Caki2 (cell line): ENCODE measurements at regions not wholly inside any gene's neighbourhood (a gene's known extent, or its start where the extent isn't known, plus 50 kb on each side); places are given as distances from the start of the nearest gene placed in this dataset.

Experiments
- DNase-seq: peaks from one replicate; pipeline ENCODE4 v3.0.0-alpha.2; 2015; ENCODE audit warnings: low read depth
- in situ Hi-C: cut with HindIII; loops from 2 replicates; pipeline ENCODE4 v1.10.0; 2016; ENCODE audit warnings: low sequenced_read_pairs, low pct_unique_long_range_greater_than_20kb, mixed read lengths

- in situ Hi-C loops: no loop called here
- no peak for DNase-seq
These were observed 292.5 kb downstream of the SHQ1 start for GRCh38 chr3:72555714-72556113.

GRCh38 chr3:72554689-72555088, 293.6 kb downstream of the SHQ1 start:
- DNase-seq: no peak
- in situ Hi-C loops: no loop called here

GRCh38 chr3:72553298-72553697, 294.9 kb downstream of the SHQ1 start:
- no peak for DNase-seq
- in situ Hi-C loops: no loop called here

- DNase-seq: no peak
- in situ Hi-C loops: no loop called here
These were observed 297.5 kb downstream of the SHQ1 start for GRCh38 chr3:72550582-72551262.

- DNase-seq: no peak
- in situ Hi-C loops: no loop called here
These were observed 298.3 kb downstream of the SHQ1 start for GRCh38 chr3:72549761-72550581.

GRCh38 chr3:72548981-72549380, 299.3 kb downstream of the SHQ1 start:
- DNase-seq: no peak
- in situ Hi-C loops: no loop called here

GRCh38 chr3:72548461-72548860, 299.8 kb downstream of the SHQ1 start:
- DNase-seq: no peak
- in situ Hi-C loops: no loop called here

GRCh38 chr3:72547183-72547582, 301.1 kb downstream of the SHQ1 start:
- in situ Hi-C loops: no loop called here
- no peak for DNase-seq

GRCh38 chr3:72544239-72544638, 304.0 kb downstream of the SHQ1 start:
- DNase-seq: no peak
- in situ Hi-C loops: no loop called here

- DNase-seq: no peak
- in situ Hi-C loops: no loop called here
These were observed 305.0 kb downstream of the SHQ1 start for GRCh38 chr3:72543246-72543645.

GRCh38 chr3:72542781-72543180, 305.5 kb downstream of the SHQ1 start:
- DNase-seq: no peak
- in situ Hi-C loops: no loop called here

- in situ Hi-C loops: no loop called here
- DNase-seq: no peak
These were observed 308.4 kb downstream of the SHQ1 start for GRCh38 chr3:72539856-72540255.

GRCh38 chr3:72538070-72538745, 310.0 kb downstream of the SHQ1 start:
- no peak for DNase-seq
- in situ Hi-C loops: no loop called here

- no peak for DNase-seq
- in situ Hi-C loops: no loop called here
These were observed 310.8 kb downstream of the SHQ1 start for GRCh38 chr3:72537448-72537847.

- no peak for DNase-seq
- in situ Hi-C loops: no loop called here
These were observed 311.4 kb downstream of the SHQ1 start for GRCh38 chr3:72536878-72537267.

GRCh38 chr3:72536206-72536877, 311.9 kb downstream of the SHQ1 start:
- in situ Hi-C loops: no loop called here
- no peak for DNase-seq

- no peak for DNase-seq
- in situ Hi-C loops: no loop called here
These were observed 312.5 kb downstream of the SHQ1 start for GRCh38 chr3:72535772-72536171.

GRCh38 chr3:72533591-72534473, 314.4 kb downstream of the SHQ1 start:
- in situ Hi-C loops: no loop called here
- DNase-seq: no peak
